ENCODE measurements at regions not wholly inside any gene's neighbourhood (a gene's known extent, or its start where the extent isn't known, plus 50 kb on each side); places are given as distances from the start of the nearest gene placed in this dataset.

DNA sequence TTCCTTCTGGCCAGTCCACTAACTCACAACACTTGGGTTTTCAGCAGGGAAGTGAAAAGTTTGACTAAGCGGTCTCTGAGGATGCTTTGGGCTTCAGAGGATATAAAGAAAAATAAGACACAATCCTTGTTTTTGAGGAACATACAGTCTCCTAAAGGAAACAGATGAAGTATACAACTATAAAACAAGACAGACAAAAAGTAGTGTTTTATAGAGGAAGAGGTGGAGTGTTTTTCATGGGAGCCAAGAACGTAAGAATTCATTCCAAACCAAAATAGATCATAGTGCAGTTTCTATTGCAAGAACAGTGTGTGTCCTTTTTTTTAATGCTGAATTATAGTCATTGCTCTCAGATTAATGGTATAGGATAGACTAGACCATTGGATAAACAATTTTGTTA is 586.9 kb upstream of the BRINP1 start:
- no peak for TF ChIP-seq CTCF (IDR thresholded peaks at IDR 0.05)
- TF ChIP-seq CEBPB (IDR thresholded peaks at IDR 0.05): no peak
- TF ChIP-seq SMC3 (IDR thresholded peaks at IDR 0.05): no peak
- TF ChIP-seq ELK1 (IDR thresholded peaks at IDR 0.05; ENCODE audit: low read depth, low read length): no peak
- TF ChIP-seq HDAC2 (IDR thresholded peaks at IDR 0.05): no peak
- TF ChIP-seq USF2 (IDR thresholded peaks at IDR 0.05): no peak
- no peak for TF ChIP-seq RNF2 (IDR thresholded peaks at IDR 0.05; ENCODE audit: borderline replicate concordance, low read depth)
- no peak for TF ChIP-seq JUNB (IDR thresholded peaks at IDR 0.05)
- TF ChIP-seq ESRRA (IDR thresholded peaks at IDR 0.05; ENCODE audit: borderline replicate concordance, low read length): no peak
- TF ChIP-seq CHD2 (IDR thresholded peaks at IDR 0.05; ENCODE audit: low read length, partially characterized antibody): no peak
- TF ChIP-seq EP300 (IDR thresholded peaks at IDR 0.05): no peak
- TF ChIP-seq JUN (IDR thresholded peaks at IDR 0.05): no peak
- no peak for TF ChIP-seq POLR2A (IDR thresholded peaks at IDR 0.05; ENCODE audit: low read length)

Data from A549 (cell line).